ENCODE measurements at regions not wholly inside any gene's neighbourhood (a gene's known extent, or its start where the extent isn't known, plus 50 kb on each side); places are given as distances from the start of the nearest gene placed in this dataset.

- no peaks in the 10 kb centered on the region for H3K27me3 ChIP-seq (ENCODE audit: insufficient read depth, low read length)
- no peak overlapping the region for H2BK120ac ChIP-seq (ENCODE audit: low read depth, low read length, poor library complexity, severe bottlenecking)
- no peak overlapping the region for H2BK15ac ChIP-seq (ENCODE audit: low read depth, low read length)
- no peak overlapping the region; a peak in 1 of 7 replicates for H3K27ac Mint-ChIP-seq
- peaks cover 0 to 10% (median 6%) of the 10 kb centered on the region in 3 experiments; a peak in 3 of 7 replicates for H3K36me3 Mint-ChIP-seq (ENCODE audit: insufficient read depth in 1 of 3, low read depth in 3 of 3)
- H2BK12ac ChIP-seq (ENCODE audit: insufficient read length, low read depth, low read length) = no peak overlapping the region
- no peak overlapping the region for H3K9ac ChIP-seq (ENCODE audit: extremely low read depth, insufficient read length, low read length)
- no peak overlapping the region for H3K27ac ChIP-seq (ENCODE audit: insufficient read length, low read depth, low read length)
- H2BK5ac ChIP-seq (ENCODE audit: insufficient read length, low read length) = no peak overlapping the region
- H3K23ac ChIP-seq (ENCODE audit: insufficient read length, low read depth, low read length) = no peak overlapping the region
- H3K56ac ChIP-seq (ENCODE audit: insufficient read length, low read depth, low read length) = no peak overlapping the region
- H2BK20ac ChIP-seq (ENCODE audit: low read depth, low read length, poor library complexity, severe bottlenecking) = no peak overlapping the region
- no peaks in the 10 kb centered on the region for H4K20me1 ChIP-seq (ENCODE audit: control insufficient read depth, insufficient read depth, insufficient read length)
- no peak overlapping the region for H3K4me3 Mint-ChIP-seq
- peaks cover 9 to 13% of the 10 kb centered on the region in 2 experiments for H3K9me3 Mint-ChIP-seq
- no peak overlapping the region for H3K4me2 ChIP-seq (ENCODE audit: insufficient read depth, insufficient read length, low read length)
- no peak overlapping the region for H3T11ph ChIP-seq (ENCODE audit: low read length)
- H4K91ac ChIP-seq (ENCODE audit: insufficient read length, low read depth, low read length) = no peak overlapping the region
- no peaks in the 10 kb centered on the region for H3K23me2 ChIP-seq (ENCODE audit: insufficient read length, low read depth, low read length, poor library complexity, severe bottlenecking)
- no peaks in the 10 kb centered on the region for H3K79me2 ChIP-seq (ENCODE audit: insufficient read depth, low read length)
- no peak for TF ChIP-seq CTCF (conservative IDR thresholded peaks at IDR 0.05)
- no peaks in the 10 kb centered on the region for H3K4me1 ChIP-seq (ENCODE audit: insufficient read depth, low read length)
- no CpG with 5 or more reads among the region's 6 CpGs for WGBS (ENCODE audit: extremely low coverage, insufficient read length, low lambda C conversion rate)
- H3K18ac ChIP-seq (ENCODE audit: insufficient read length, low read depth, low read length) = no peak overlapping the region
- H3K14ac ChIP-seq (ENCODE audit: insufficient read depth, low read length) = no peak overlapping the region
- H2AK5ac ChIP-seq (ENCODE audit: insufficient read length, low read length) = no peak overlapping the region
- no peak overlapping the region for H4K8ac ChIP-seq (replicated peaks; ENCODE audit: insufficient read length, low read depth, low read length)
- H4K5ac ChIP-seq (ENCODE audit: insufficient read length, low read depth, low read length) = no peak overlapping the region
- H3K4ac ChIP-seq (ENCODE audit: low read depth, low read length) = no peak overlapping the region
- no peaks in the 10 kb centered on the region for H3K9me3 ChIP-seq (ENCODE audit: control insufficient read depth, low read depth, low read length)
- 0 out of 4 replicates have a peak, but pooled peaks cover 0 to under 1% of the 10 kb centered on the region in 2 experiments for H3K4me1 Mint-ChIP-seq
- no peaks in the 10 kb centered on the region for H3K27me3 Mint-ChIP-seq (ENCODE audit: low read depth)
- no peak overlapping the region for H2AFZ ChIP-seq (ENCODE audit: low read length)
- no peak for DNase-seq
- H3K79me1 ChIP-seq (ENCODE audit: insufficient read depth, low read depth, low read length, poor library complexity, severe bottlenecking) = no peaks in the 10 kb centered on the region
Observed at GRCh38 chr11:111063726-111064517, 181.6 kb upstream of the POU2AF2 start.
